ENCODE measurements at regions not wholly inside any gene's neighbourhood (a gene's known extent, or its start where the extent isn't known, plus 50 kb on each side); places are given as distances from the start of the nearest gene placed in this dataset.
A peak's percentile ranks its signal among the peaks of the same experiment; 100 is the strongest.
"Not testable (repeated sequence)": the region's sequence is repeated elsewhere in the genome, so short reads cannot be mapped to it uniquely, and the experiment has no call there.

DNA sequence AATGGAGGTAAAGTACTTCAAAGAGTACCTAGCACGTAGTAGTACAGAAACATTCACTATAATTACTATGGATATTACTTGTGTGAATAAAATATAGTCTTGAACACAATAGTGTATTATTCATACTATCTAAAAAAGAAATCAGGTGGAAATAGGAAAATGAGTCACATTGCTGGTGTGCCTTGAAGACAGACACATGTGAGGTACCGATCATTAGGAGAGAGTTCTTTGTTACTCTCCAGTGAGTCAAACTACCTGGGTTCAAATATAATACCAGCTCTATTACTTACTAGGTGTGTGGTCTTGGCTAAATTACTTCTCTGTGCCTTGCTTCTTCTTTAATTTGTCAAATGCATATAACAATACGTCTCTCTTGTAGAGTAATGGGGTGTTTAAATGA is 50.8 kb upstream of the BEND6 start:
- intact Hi-C loops (cut with DNase I), result loop anchor here (5.0 kb wide), 1 partner anchor 118 kb away; no protein-coding TSS in a partner anchor
- DNase-seq (ENCODE audit: missing footprints), result no peak
- no peak for ATAC-seq

DNA sequence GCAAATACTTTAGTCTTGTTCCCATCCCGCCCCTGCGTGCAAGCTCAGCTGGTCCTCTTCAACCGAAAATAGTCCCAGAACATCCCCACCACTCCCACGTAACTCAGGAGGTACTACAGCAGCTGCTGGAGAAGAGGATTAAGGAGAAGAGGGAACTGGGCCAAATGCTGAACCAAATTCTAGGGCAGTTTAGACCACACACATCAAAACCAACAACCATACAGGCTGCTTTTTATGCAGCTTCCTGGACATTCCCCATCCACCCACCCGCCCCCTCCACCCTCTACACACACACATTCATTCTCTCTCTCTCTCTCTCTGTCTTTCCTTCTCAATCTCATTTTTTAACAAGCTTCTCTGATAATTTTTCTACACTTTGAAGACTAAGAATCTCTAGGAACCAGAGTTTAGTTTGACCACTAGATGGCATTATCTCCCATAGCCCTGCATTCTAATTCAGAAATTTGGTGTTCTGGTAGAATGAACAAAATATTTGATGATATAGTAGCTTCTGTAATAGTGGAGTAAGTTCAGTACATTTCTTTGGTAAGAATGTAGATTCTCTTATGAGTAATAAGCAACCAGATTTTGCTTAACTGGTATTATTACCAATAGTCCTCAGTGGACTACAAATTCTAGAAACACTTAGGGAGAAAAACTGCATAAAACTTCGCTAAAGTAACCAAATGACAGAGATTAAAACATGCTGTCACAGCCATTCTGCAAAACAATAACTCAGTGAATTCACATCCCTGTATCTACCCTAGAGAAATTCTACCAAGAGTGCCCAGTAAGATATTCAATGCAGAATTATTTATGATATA is 52.1 kb upstream of the BEND6 start:
- ATAC-seq, result peak; percentile 34
- DNase-seq (ENCODE audit: missing footprints), result no peak
- intact Hi-C loops (cut with DNase I), result loop anchor here (5.0 kb wide), 1 partner anchor 119 kb away; no protein-coding TSS in a partner anchor

GRCh38 chr6:56900784-56901183 is 54.1 kb upstream of the BEND6 start:
- DNase-seq (ENCODE audit: missing footprints) (no peak), ATAC-seq (no peak)
- intact Hi-C loops (cut with DNase I), result loop anchor here (5.0 kb wide), 1 partner anchor 122 kb away; no protein-coding TSS in a partner anchor

- ATAC-seq (no peak), DNase-seq (ENCODE audit: missing footprints) (no peak)
- intact Hi-C loops (cut with DNase I), result loop anchor here (5.0 kb wide), 1 partner anchor 123 kb away; no protein-coding TSS in a partner anchor
Observed at GRCh38 chr6:56899753-56900152, 55.2 kb upstream of the BEND6 start.

- intact Hi-C loops (cut with DNase I), result no loop called here
- no peak for ATAC-seq
- no peak for DNase-seq (ENCODE audit: missing footprints)
Observed at GRCh38 chr6:56899311-56899710, 55.6 kb upstream of the BEND6 start.

DNA sequence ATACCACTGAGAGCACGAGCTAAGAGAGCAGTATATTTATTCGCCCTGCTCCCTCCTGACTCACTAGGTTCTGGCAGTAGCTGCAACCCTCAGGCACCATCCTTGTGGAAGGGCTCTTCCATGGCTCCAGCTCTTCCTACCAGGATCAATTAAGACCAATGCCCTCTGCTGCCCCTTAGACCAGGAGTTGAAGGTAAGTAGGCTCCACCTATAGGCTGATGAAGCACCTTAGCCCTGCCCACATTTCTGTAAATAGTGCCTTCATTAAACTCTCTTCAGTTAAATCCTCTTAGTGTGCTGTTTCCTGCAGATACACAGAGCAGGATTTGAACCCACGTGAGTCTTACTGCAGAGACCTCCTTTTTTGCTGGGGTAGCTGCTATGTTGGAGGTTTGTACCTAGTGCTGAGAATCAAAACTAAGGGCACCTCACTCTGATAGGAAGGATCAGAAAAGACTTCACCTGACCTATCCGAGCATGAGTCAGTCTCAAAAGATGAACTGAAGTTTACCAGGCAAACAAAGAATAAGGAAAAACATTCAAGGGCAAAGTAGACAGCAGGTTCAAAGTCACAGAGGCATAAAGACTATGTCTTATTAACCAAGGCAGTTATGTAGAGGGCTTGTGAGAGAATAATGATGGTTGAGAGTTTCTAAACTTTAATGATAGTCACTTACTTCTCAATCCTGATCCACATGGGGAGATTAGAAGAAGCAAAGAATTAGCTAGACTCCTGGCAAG is 56.9 kb upstream of the BEND6 start:
- DNase-seq (ENCODE audit: missing footprints) (no peak), ATAC-seq (no peak)
- intact Hi-C loops (cut with DNase I), result no loop called here

DNA sequence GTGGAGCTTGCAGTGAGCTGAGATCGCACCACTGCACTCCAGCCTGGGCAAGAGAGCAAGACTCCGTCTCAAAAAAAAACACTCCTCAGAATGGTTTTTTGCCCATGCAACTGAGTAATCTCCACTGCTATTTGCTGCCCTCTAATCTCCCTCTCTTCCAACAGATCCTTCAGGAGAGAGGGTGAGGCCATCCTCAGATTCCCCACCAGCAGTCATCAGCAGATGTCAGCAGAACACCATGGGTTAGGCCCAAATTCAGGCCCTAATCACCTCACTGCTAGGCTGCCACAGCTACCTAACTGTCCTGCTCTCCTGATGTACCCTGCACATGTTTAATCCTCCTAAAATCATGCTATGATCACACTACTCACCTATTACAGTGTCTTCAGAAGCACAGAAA is 63.2 kb upstream of the BEND6 start:
- intact Hi-C loops (cut with DNase I), result no loop called here
- ATAC-seq (no peak), DNase-seq (ENCODE audit: missing footprints) (no peak)

DNA sequence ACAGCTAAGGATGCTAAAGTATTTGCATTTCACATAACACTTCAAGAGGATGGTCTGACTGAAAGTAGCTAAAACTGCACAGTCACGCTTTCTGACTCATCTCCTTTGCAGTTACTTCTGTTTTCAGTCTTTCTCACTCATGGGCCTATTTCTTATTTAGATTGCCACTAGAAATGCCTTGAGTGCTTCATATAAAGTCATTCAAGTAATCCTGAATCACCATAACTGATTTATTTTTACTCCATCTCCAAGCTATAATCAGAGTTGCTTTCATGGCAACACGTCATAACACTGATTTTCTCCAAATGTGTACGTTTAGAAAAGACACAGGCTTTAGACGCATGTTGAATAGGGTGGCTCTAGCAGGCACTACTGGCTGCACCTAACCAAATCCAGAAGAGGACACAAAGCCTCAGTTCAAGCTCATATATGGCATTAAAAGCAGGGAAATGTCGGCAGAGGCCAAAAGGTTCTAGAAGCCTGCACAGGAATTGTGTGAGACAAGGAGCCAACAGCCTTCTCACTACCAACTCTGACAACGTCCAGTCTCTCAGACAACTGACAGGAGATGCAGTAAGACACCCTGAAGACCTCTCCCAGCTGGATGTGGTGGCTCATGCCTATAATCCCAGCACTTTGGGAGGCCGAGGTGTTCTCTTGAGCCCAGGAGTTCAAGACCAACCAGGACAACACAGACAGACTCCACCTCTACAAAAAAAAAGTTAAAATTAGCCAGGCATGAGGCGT is 64.1 kb upstream of the BEND6 start:
- intact Hi-C loops (cut with DNase I), result no loop called here
- no peak for DNase-seq (ENCODE audit: missing footprints)
- no peak for ATAC-seq

GRCh38 chr6:56890066-56890465 is 64.8 kb upstream of the BEND6 start:
- intact Hi-C loops (cut with DNase I), result no loop called here
- DNase-seq (ENCODE audit: missing footprints), result no peak
- no peak for ATAC-seq

DNA sequence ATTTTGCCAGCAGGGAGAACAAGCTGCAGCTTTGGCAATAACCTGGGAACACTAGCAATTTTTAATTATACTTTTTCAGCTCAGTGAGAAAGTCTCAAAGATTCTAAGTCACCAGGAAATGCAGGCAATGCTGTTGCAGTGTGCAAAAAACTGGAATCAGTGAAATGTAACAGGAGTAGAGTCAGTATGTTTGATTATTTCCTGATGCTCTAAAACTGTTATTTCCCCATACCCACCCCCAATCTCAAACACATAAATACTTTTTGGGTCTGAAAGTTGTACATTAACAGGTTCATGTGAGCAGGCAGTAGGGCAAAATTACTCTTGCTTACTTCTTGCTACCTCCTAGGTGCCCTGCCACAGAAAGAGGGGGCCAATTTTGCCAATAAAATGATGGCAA is 65.4 kb upstream of the BEND6 start:
- intact Hi-C loops (cut with DNase I), result no loop called here
- DNase-seq (ENCODE audit: missing footprints) (no peak), ATAC-seq (no peak)

DNA sequence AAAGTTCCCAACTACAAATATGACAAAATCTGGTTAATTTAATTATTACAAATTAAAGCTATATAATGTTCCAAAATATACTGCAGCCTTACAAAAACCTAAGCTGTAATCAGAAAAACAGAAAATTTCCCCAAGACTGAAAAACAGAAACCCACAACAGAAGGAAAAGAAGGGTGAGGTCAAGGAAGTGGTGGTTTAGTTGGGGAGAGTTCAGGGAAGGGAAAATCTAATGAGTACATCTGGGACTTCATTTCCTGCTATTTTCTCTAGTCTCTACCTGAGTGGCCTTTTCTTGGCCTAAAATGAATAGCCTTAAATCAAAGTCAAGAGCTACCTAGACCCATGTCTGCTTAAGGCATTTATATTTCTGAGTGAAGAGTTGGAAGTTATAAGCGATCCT is 66.2 kb upstream of the BEND6 start:
- DNase-seq (ENCODE audit: missing footprints) (no peak), ATAC-seq (no peak)
- intact Hi-C loops (cut with DNase I), result no loop called here

GRCh38 chr6:56887086-56887485 is 67.8 kb upstream of the BEND6 start:
- DNase-seq (ENCODE audit: missing footprints), result no peak
- ATAC-seq, result no peak
- intact Hi-C loops (cut with DNase I), result no loop called here

DNA sequence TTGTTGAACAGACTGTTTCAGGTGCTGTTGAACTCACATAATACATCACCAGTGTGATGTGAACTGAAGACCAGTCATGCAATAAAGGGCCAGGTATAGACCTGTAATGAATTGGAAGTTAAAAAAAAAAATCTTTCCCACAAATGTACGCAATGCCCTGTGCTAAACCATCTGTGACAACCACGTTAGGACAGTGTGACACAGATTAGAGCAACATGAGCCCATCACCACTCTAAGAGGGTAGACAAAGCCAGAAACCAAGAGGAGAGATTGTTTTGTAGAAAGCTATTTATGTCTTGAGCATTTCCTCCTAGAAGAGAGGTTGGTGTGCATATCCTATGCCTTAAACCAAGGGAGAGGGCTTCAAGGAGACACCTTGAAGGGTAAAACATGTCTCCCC is 77.0 kb upstream of the BEND6 start:
- DNase-seq (ENCODE audit: missing footprints) (no peak), ATAC-seq (no peak)
- intact Hi-C loops (cut with DNase I), result no loop called here

DNA sequence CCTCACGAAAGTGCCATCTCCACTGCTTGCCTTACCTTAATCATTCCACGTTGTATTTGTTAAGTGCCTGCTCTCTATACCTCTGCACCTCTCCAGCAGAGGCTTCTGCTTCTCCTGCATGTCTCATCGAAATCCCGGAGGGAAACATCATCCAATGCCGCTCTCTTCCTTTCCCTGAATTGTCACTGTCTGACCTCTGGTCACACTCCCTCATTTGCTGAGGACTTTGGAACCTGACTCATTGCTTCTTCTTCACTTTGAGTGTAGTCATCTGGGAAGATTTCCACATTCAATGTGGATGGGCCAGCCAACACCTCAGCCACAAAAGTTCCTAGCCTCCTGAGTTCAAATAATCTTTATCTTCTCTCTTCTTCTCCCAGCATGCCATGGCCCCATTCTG is 78.9 kb upstream of the BEND6 start:
- intact Hi-C loops (cut with DNase I), result no loop called here
- no peak for ATAC-seq
- no peak for DNase-seq (ENCODE audit: missing footprints)

DNA sequence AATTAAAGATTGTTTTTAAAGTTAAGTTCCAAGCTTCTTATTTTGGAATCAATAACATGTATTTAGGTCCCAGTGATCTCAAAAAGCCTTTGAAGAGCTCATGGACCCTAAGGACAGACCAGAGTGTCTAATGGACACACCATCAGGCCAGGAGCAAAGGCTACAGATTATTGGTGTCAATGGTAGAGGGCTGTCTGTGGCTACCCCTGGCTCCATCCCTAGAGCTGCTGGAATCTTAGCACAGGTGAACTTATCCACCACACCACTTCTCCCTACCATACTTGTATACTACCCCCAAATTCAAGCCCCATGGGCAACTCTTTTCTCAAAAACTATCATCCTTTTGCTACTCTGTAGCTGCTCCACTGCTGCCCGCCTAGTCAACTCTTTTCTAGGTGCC is 79.4 kb upstream of the BEND6 start:
- intact Hi-C loops (cut with DNase I), result no loop called here
- ATAC-seq, result no peak
- no peak for DNase-seq (ENCODE audit: missing footprints)

GRCh38 chr6:56874328-56874727 is 80.6 kb upstream of the BEND6 start:
- no peak for ATAC-seq
- intact Hi-C loops (cut with DNase I), result no loop called here
- no peak for DNase-seq (ENCODE audit: missing footprints)

DNA sequence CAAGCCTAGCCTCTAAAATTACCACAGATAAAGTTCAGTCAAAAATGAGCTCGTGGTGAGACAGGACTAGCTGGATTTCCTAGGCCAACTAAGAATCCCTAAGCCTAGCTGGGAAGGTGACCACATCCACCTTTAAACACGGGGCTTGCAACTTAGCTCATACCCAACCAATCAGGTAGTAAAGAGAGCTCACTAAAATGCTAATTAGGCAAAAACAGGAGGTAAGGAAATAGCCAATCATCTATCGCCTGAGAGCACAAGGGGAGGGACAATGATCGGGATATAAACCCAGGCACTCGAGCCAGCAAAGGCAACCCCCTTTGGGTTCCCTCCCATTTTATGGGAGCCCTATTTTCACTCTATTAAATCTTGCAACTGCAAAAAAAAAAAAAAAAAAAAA is 84.9 kb upstream of the BEND6 start:
- DNase-seq (ENCODE audit: missing footprints); intact Hi-C loops (cut with DNase I); ATAC-seq: not testable (repeated sequence)

GRCh38 chr6:56869346-56869745 is 85.6 kb upstream of the BEND6 start:
- ATAC-seq (no peak), DNase-seq (ENCODE audit: missing footprints) (no peak)
- intact Hi-C loops (cut with DNase I), result no loop called here

DNA sequence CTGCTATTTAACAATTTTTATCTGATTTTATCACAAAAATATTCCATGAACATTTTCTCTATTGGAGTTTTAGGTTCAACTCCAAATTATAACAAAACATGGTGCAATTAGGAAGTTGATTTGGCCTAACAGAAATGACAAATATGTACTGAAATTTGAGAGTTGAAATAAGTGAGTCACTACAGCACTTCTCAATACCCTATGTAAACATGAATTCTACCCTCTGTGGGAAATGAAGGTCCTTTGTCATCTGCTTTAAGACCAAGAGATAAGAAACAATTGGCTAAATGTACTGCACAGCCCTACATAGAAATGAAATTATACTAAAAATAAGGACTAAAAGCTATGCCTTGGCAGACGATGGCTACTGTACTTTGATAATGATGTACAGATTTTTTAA is 86.2 kb upstream of the BEND6 start:
- intact Hi-C loops (cut with DNase I), result no loop called here
- DNase-seq (ENCODE audit: missing footprints), result no peak
- no peak for ATAC-seq
